Liver (tissue), 3 donors: ENCODE measurements at regions not wholly inside any gene's neighbourhood (a gene's known extent, or its start where the extent isn't known, plus 50 kb on each side); places are given as distances from the start of the nearest gene placed in this dataset.

Experiments used
- EGR1 ChIP-seq, 2 donors: IDR thresholded peaks; 2 replicates each; pipeline ENCODE4 v1.6.1; 2016 to 2018; ENCODE audit warnings: antibody characterized with exemption in 2 of 2, low read depth in 2 of 2
- FOXA1 ChIP-seq: IDR thresholded peaks from 2 replicates; pipeline ENCODE4 v1.6.1; 2016; ENCODE audit warnings: antibody characterized with exemption
- GABPA ChIP-seq, 2 donors: IDR thresholded peaks in 1 of 2; conservative IDR thresholded peaks in 1 of 2; 2 replicates each; pipeline ENCODE4 v1.6.1; 2016; ENCODE audit warnings: antibody characterized with exemption in 2 of 2, mild to moderate bottlenecking in 1 of 2, moderate library complexity in 1 of 2
- HNF4A ChIP-seq, 2 donors: conservative IDR thresholded peaks; 2 replicates each; pipeline ENCODE4 v1.6.1; 2016; ENCODE audit warnings: antibody characterized with exemption in 2 of 2, mild to moderate bottlenecking in 2 of 2
- NR2F2 ChIP-seq: IDR thresholded peaks from 2 replicates; pipeline ENCODE4 v1.6.1; 2016; ENCODE audit warnings: antibody characterized with exemption
- RAD21 ChIP-seq, 2 donors: IDR thresholded peaks; 2 replicates each; pipeline ENCODE4 v1.6.1; 2016; ENCODE audit warnings: antibody characterized with exemption in 2 of 2, mild to moderate bottlenecking in 2 of 2
- REST ChIP-seq: IDR thresholded peaks from 2 replicates; pipeline ENCODE4 v1.6.1; 2016; ENCODE audit warnings: antibody characterized with exemption, mild to moderate bottlenecking
- RXRA ChIP-seq, 2 donors: IDR thresholded peaks; 2 replicates each; pipeline ENCODE4 v1.6.1; 2017 to 2018; ENCODE audit warnings: antibody characterized with exemption in 2 of 2, mild to moderate bottlenecking in 1 of 2
- SP1 ChIP-seq: IDR thresholded peaks from 2 replicates; pipeline ENCODE4 v1.6.1; 2018; ENCODE audit warnings: antibody characterized with exemption, mild to moderate bottlenecking
- TAF1 ChIP-seq: conservative IDR thresholded peaks from 2 replicates; pipeline ENCODE4 v1.6.1; 2016; ENCODE audit warnings: antibody characterized with exemption, mild to moderate bottlenecking
- YY1 ChIP-seq: IDR thresholded peaks from 2 replicates; pipeline ENCODE4 v1.6.1; 2016; ENCODE audit warnings: antibody characterized with exemption, mild to moderate bottlenecking
- TF ChIP-seq, protein P1 (sequence below): fragments of 150-350 bp; IDR thresholded peaks from 2 replicates; pipeline ENCODE4 v1.5.1; 2017; ENCODE audit warnings: improper control_type of control experiment, low read depth, low read length; ENCODE audit not compliant: missing input control
- TF ChIP-seq, protein P2 (sequence below): IDR thresholded peaks from 2 replicates; pipeline ENCODE4 v1.6.1; 2016; ENCODE audit warnings: antibody characterized with exemption
- TF ChIP-seq, protein P3 (sequence below): IDR thresholded peaks from 2 replicates; pipeline ENCODE4 v1.6.1; 2016; ENCODE audit warnings: antibody characterized with exemption
- donor health status: healthy.
- donor health status: healthy.

- TF ChIP-seq RXRA (IDR thresholded peaks at IDR 0.05) (no peak), HNF4A (conservative IDR thresholded peaks at IDR 0.05) (no peak), FOXA1 (no peak), EGR1 (IDR thresholded peaks at IDR 0.05; ENCODE audit: low read depth in 2 of 2) (no peak), TAF1 (no peak), NR2F2 (no peak), REST (no peak), RAD21 (IDR thresholded peaks at IDR 0.05) (no peak), YY1 (no peak), SP1 (no peak), GABPA (IDR thresholded peaks at IDR 0.05 in 1 of 2, conservative IDR thresholded peaks at IDR 0.05 in 1 of 2) (no peak)
- TF ChIP-seq, protein P1, sequence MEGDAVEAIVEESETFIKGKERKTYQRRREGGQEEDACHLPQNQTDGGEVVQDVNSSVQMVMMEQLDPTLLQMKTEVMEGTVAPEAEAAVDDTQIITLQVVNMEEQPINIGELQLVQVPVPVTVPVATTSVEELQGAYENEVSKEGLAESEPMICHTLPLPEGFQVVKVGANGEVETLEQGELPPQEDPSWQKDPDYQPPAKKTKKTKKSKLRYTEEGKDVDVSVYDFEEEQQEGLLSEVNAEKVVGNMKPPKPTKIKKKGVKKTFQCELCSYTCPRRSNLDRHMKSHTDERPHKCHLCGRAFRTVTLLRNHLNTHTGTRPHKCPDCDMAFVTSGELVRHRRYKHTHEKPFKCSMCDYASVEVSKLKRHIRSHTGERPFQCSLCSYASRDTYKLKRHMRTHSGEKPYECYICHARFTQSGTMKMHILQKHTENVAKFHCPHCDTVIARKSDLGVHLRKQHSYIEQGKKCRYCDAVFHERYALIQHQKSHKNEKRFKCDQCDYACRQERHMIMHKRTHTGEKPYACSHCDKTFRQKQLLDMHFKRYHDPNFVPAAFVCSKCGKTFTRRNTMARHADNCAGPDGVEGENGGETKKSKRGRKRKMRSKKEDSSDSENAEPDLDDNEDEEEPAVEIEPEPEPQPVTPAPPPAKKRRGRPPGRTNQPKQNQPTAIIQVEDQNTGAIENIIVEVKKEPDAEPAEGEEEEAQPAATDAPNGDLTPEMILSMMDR = no peak
- TF ChIP-seq, protein P2, sequence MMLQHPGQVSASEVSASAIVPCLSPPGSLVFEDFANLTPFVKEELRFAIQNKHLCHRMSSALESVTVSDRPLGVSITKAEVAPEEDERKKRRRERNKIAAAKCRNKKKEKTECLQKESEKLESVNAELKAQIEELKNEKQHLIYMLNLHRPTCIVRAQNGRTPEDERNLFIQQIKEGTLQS = no peak
- TF ChIP-seq, protein P3, sequence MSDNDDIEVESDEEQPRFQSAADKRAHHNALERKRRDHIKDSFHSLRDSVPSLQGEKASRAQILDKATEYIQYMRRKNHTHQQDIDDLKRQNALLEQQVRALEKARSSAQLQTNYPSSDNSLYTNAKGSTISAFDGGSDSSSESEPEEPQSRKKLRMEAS = no peak
These were observed 476.6 kb downstream of the COL11A1 start for GRCh38 chr1:102631691-102632090.
